Activated CD8-positive, alpha-beta memory T cell treated with anti-CD3 and anti-CD28 coated beads for 36 hours (primary cell): ENCODE measurements at regions not wholly inside any gene's neighbourhood (a gene's known extent, or its start where the extent isn't known, plus 50 kb on each side); places are given as distances from the start of the nearest gene placed in this dataset.

ENCODE experiments used
- CTCF ChIA-PET: fragments of 350-600 bp; sonication (Branson Sonifier 250); formaldehyde crosslinking; loops from one replicate; lab custom pipeline; 2021; ENCODE audit warnings: antibody characterized with exemption; lab: Charles Lee
- POLR2A ChIA-PET: fragments of 350-600 bp; sonication (Branson Sonifier 250); formaldehyde crosslinking; loops from one replicate; lab custom pipeline; 2021; ENCODE audit warnings: antibody characterized with exemption; lab: Charles Lee

GRCh38 chr2:42921721-42922120 lies 129.3 kb upstream of the HAAO start:
- ChIA-PET POLR2A (no interaction called here), CTCF (interaction anchor here (1.2 kb wide), 1 partner anchor 93 kb away, joined by 3 read pairs; no protein-coding TSS in a partner anchor)

- CTCF ChIA-PET, result interaction anchor here (1.2 kb wide), 1 partner anchor 93 kb away, joined by 3 read pairs; no protein-coding TSS in a partner anchor
- POLR2A ChIA-PET, result no interaction called here
These were observed 128.8 kb upstream of the HAAO start for GRCh38 chr2:42921147-42921520.

GRCh38 chr2:42920446-42921146 lies 128.2 kb upstream of the HAAO start:
- POLR2A ChIA-PET, result no interaction called here
- CTCF ChIA-PET, result interaction anchor here (1.2 kb wide), 1 partner anchor 92 kb away, joined by 3 read pairs; no protein-coding TSS in a partner anchor

- ChIA-PET POLR2A (no interaction called here), CTCF (no interaction called here)
These were observed 126.4 kb upstream of the HAAO start for GRCh38 chr2:42918671-42919318.

- POLR2A ChIA-PET, result interaction anchor here (0.7 kb wide), 1 partner anchor 104 kb away, joined by 3 read pairs; no protein-coding TSS in a partner anchor
- CTCF ChIA-PET, result no interaction called here
These were observed 125.7 kb upstream of the HAAO start for GRCh38 chr2:42918041-42918440.

- ChIA-PET POLR2A (interaction anchor here (0.7 kb wide), 1 partner anchor 104 kb away, joined by 3 read pairs; no protein-coding TSS in a partner anchor), CTCF (no interaction called here)
These were observed 125.1 kb upstream of the HAAO start for GRCh38 chr2:42917425-42917927.

GRCh38 chr2:42916324-42916723 lies 123.9 kb upstream of the HAAO start:
- CTCF ChIA-PET, result no interaction called here
- POLR2A ChIA-PET, result no interaction called here

- CTCF ChIA-PET, result no interaction called here
These were observed 122.5 kb upstream of the HAAO start for GRCh38 chr2:42914860-42915259.

GRCh38 chr2:42914314-42914713 lies 121.9 kb upstream of the HAAO start:
- ChIA-PET CTCF (no interaction called here), POLR2A (no interaction called here)

More at GRCh38 chr2:42914860-42915259, 122.5 kb upstream of the HAAO start:
- POLR2A ChIA-PET, result no interaction called here

- ChIA-PET POLR2A (no interaction called here), CTCF (no interaction called here)
These were observed 121.0 kb upstream of the HAAO start for GRCh38 chr2:42913280-42913878.

- POLR2A ChIA-PET, result no interaction called here
- CTCF ChIA-PET, result no interaction called here
These were observed 118.4 kb upstream of the HAAO start for GRCh38 chr2:42910645-42911405.

- CTCF ChIA-PET, result no interaction called here
- POLR2A ChIA-PET, result no interaction called here
These were observed 117.6 kb upstream of the HAAO start for GRCh38 chr2:42909966-42910365.

- CTCF ChIA-PET, result no interaction called here
- POLR2A ChIA-PET, result no interaction called here
These were observed 116.3 kb upstream of the HAAO start for GRCh38 chr2:42908518-42909200.

GRCh38 chr2:42907835-42908234 lies 115.5 kb upstream of the HAAO start:
- ChIA-PET CTCF (no interaction called here), POLR2A (no interaction called here)

GRCh38 chr2:42906557-42907411 lies 114.4 kb upstream of the HAAO start:
- POLR2A ChIA-PET, result no interaction called here
- CTCF ChIA-PET, result no interaction called here

GRCh38 chr2:42906111-42906556 lies 113.8 kb upstream of the HAAO start:
- CTCF ChIA-PET, result no interaction called here
- POLR2A ChIA-PET, result no interaction called here

- POLR2A ChIA-PET, result no interaction called here
- CTCF ChIA-PET, result no interaction called here
These were observed 113.1 kb upstream of the HAAO start for GRCh38 chr2:42905341-42906110.

GRCh38 chr2:42904576-42904876 lies 112.1 kb upstream of the HAAO start:
- ChIA-PET POLR2A (no interaction called here), CTCF (no interaction called here)
